Mesodermal cell (in vitro differentiated cells): ENCODE measurements at regions not wholly inside any gene's neighbourhood (a gene's known extent, or its start where the extent isn't known, plus 50 kb on each side); places are given as distances from the start of the nearest gene placed in this dataset.
"Not testable (repeated sequence)": the region's sequence is repeated elsewhere in the genome, so short reads cannot be mapped to it uniquely, and the experiment has no call there.

Experiments used
- H3K27ac ChIP-seq: 2 replicates; pipeline ENCODE4 v1.7.0; 2013; ENCODE audit warnings: mild to moderate bottlenecking, low read depth, low read length, moderate library complexity; ENCODE audit not compliant: severe bottlenecking
- H3K36me3 ChIP-seq: 2 replicates; pipeline ENCODE4 v1.7.1; 2013; ENCODE audit warnings: mild to moderate bottlenecking, low read length, moderate library complexity; ENCODE audit not compliant: control insufficient read depth, insufficient read depth
- H3K4me1 ChIP-seq: one replicate; pipeline ENCODE4 v1.7.1; 2013; ENCODE audit warnings: mild to moderate bottlenecking, low read length; ENCODE audit not compliant: insufficient read depth, control insufficient read depth, poor library complexity, severe bottlenecking
- H3K4me3 ChIP-seq: 2 replicates; pipeline ENCODE4 v1.7.0; 2013; ENCODE audit warnings: low read length, control low read depth, mild to moderate bottlenecking; ENCODE audit not compliant: insufficient read depth, poor library complexity, severe bottlenecking; ENCODE audit errors: extremely low read depth
- H3K9me3 ChIP-seq: 2 replicates; pipeline ENCODE4 v1.7.1; 2013; ENCODE audit warnings: mild to moderate bottlenecking, low read length, moderate library complexity; ENCODE audit not compliant: control insufficient read depth
- WGBS, 2 experiments: methylation state at CpG; one replicate each; pipeline ENCODE4 v1.1.5; 2013; ENCODE audit warnings: missing lambda C conversion rate in 2 of 2; ENCODE audit not compliant: insufficient coverage in 2 of 2; 5-methylcytosine and 5-hydroxymethylcytosine counted together

DNA sequence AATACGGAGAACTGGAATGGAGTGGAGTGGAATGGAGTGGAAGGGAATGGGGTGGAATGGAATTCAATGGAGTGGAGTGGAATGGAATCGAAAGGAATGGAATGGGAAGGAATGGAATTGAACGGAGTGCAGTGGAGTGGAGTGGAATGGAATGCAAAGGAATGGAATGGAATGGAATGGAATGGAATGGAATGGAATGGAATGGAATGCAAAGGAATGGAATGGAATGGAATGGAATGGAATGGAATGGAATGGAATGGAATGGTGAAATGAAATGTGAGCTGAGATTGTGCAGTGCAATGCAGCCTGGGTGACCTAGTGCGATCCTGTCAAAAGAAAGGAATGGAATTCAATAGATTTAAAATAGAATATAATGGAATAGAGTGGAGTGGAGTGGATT is 357.3 kb upstream of the WSB1 start:
- H3K4me1 ChIP-seq, H3K4me3 ChIP-seq, H3K36me3 ChIP-seq, H3K27ac ChIP-seq: not testable (repeated sequence)
- WGBS, 2 experiments = 67 to 77% methylated on average over 4 of the region's 4 CpGs
- H3K9me3 ChIP-seq = peaks cover 53% of the 10 kb centered on the region

GRCh38 chr17:26937750-26938322 is 356.1 kb upstream of the WSB1 start:
- not testable (repeated sequence) for H3K4me3 ChIP-seq
- peaks cover 56% of the 10 kb centered on the region for H3K9me3 ChIP-seq

GRCh38 chr17:26939755-26940154 is 354.2 kb upstream of the WSB1 start:
- not testable (repeated sequence) for H3K36me3 ChIP-seq, H3K27ac ChIP-seq, H3K4me3 ChIP-seq, H3K4me1 ChIP-seq
- WGBS, 2 experiments = 70 to 75% methylated on average over 8 of the region's 8 CpGs
- H3K9me3 ChIP-seq = peaks cover 58% of the 10 kb centered on the region

More at GRCh38 chr17:26937750-26938322, 356.1 kb upstream of the WSB1 start:
- not testable (repeated sequence) for H3K27ac ChIP-seq, H3K4me1 ChIP-seq, H3K36me3 ChIP-seq
- WGBS, 2 experiments = 24 to 46% methylated on average over 1 of the region's 1 CpG

DNA sequence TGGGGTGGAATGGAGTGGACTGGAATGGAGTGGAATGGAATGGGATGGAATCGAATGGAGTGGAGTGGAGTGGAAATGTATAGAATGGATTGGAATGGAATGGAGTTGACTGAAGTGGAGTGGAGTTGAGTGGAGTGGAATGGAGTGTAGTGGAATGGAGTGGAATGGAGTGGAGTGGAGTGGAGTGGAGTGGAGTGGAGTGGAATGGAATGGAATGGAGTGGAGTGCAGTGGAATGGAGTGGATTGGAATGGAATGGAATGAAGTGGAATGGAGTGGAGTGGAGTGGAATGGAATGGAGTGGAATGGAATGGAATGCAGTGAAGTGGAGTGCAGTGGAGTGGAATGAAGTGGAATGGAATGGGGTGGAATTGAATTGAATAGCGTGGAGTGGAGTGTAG is 353.3 kb upstream of the WSB1 start:
- not testable (repeated sequence) for H3K27ac ChIP-seq, H3K4me1 ChIP-seq, H3K4me3 ChIP-seq, H3K36me3 ChIP-seq
- WGBS, 2 experiments = 36 to 45% methylated on average over 2 of the region's 2 CpGs
- peaks cover 58% of the 10 kb centered on the region for H3K9me3 ChIP-seq

GRCh38 chr17:26962255-26963162 is 331.4 kb upstream of the WSB1 start:
- Histone ChIP-seq H3K36me3 (no peaks in the 10 kb centered on the region), H3K4me1 (no peaks in the 10 kb centered on the region), H3K4me3 (peak overlapping the region; percentile 18), H3K9me3 (peaks cover 10% of the 10 kb centered on the region), H3K27ac (no peak overlapping the region)
- WGBS, 2 experiments = 93% methylated on average over 38 to 63 of the region's 91 CpGs

DNA sequence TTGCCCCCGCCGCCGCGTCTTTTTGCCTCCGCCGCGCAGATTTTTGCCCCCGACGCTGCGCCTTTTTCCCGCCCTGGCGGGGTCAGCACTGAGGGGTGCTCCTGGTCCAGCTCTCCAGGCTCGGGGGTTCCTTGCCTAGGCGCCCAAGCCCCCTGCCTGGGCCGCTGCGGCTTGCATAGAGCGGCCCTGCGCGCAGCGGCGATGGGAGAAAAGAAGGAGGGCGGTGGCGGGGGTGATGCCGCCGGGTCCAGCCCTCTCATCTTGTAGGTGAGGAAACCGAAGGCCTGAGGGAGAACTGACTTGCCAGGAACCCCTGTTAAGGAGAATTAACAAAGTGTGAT is 330.8 kb upstream of the WSB1 start:
- Histone ChIP-seq H3K4me3 (no peak overlapping the region), H3K36me3 (no peaks in the 10 kb centered on the region), H3K4me1 (no peaks in the 10 kb centered on the region), H3K27ac (no peak overlapping the region), H3K9me3 (peaks cover 6% of the 10 kb centered on the region)
- 79 to 80% methylated on average over 21 of the region's 26 CpGs for WGBS, 2 experiments

GRCh38 chr17:26965898-26966624 is 327.9 kb upstream of the WSB1 start:
- WGBS, 2 experiments = 43 to 56% methylated on average over 1 of the region's 1 CpG

DNA sequence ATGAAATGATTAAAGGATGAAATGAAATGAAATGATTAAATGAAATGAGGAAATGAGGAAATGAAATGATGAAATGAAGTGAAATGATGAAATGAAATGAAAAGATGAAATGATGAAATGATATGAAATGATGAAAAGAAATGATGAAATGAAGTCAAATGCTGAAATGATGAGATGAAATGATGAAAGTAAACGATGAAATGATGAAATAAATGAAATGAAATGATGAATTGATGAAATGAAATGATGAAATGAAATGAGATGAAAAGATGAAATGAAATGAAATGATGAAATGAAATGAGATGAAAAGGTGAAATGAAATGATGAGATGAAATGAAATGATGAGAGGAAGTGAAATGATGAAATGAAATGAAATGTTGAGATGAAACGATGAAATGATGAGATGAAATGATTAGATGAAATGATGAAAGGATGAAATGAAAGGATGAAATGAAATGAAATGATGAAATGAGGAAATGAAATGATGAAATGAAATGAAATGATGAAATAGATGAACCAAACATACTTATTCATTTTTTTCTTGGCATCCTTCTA is 327.2 kb upstream of the WSB1 start:
- H3K27ac ChIP-seq, H3K9me3 ChIP-seq, H3K4me1 ChIP-seq, H3K36me3 ChIP-seq, H3K4me3 ChIP-seq: not testable (repeated sequence)
- WGBS, 2 experiments = 34 to 39% methylated on average over 2 of the region's 2 CpGs

More at GRCh38 chr17:26965898-26966624, 327.9 kb upstream of the WSB1 start:
- H3K9me3 ChIP-seq, H3K4me3 ChIP-seq, H3K4me1 ChIP-seq, H3K27ac ChIP-seq, H3K36me3 ChIP-seq: not testable (repeated sequence)

DNA sequence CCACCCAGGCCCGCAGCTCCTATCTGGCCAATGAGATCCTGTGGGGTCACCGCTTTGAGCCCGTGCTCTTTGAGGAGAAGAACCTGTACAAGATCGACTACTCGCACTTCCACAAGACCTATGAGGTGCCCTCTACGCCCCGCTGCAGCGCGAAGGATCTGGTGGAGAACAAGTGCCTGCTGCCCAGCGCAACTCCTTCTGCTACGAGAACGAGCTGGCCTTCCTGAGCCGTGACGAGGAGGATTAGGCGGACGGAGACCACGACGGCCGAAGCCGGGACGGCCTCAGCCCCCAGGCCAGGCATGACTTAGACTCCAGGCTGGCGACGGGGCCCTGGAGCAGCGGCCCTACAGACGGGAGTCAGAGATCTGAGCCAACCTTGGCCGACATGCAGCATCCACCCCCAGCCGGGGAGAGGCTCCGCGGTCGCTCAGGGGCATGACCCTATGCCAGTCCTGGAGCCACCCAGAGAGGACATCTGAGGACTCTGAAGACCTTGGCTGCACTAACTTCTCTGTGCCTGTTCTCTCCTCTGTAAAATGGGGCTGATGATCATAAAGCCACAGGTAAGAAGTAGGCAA is 312.0 kb upstream of the WSB1 start:
- H3K4me3 ChIP-seq, H3K27ac ChIP-seq, H3K36me3 ChIP-seq, H3K4me1 ChIP-seq: not testable (repeated sequence)
- 82 to 93% methylated on average over 24 to 29 of the region's 30 CpGs for WGBS, 2 experiments
- H3K9me3 ChIP-seq = peaks cover 30% of the 10 kb centered on the region

GRCh38 chr17:26982563-26982962 is 311.4 kb upstream of the WSB1 start:
- H3K9me3 ChIP-seq = peaks cover 36% of the 10 kb centered on the region
- not testable (repeated sequence) for H3K4me1 ChIP-seq, H3K27ac ChIP-seq, H3K4me3 ChIP-seq, H3K36me3 ChIP-seq
- WGBS, 2 experiments = 71% methylated on average over 2 to 3 of the region's 3 CpGs
